AG10803 (cell line): ENCODE measurements at regions not wholly inside any gene's neighbourhood (a gene's known extent, or its start where the extent isn't known, plus 50 kb on each side); places are given as distances from the start of the nearest gene placed in this dataset.
A peak's percentile ranks its signal among the peaks of the same experiment; 100 is the strongest.

Experiments used
- DNase-seq: peaks from one replicate; pipeline ENCODE4 v3.0.0; 2010; ENCODE audit warnings: low read depth
- H3K4me3 ChIP-seq: 2 replicates; pipeline ENCODE4 v1.5.1; 2011; ENCODE audit warnings: mild to moderate bottlenecking, low read length, control low read depth
- CTCF ChIP-seq: conservative IDR thresholded peaks from 2 replicates; pipeline ENCODE4 v1.5.1; 2011; ENCODE audit warnings: mild to moderate bottlenecking, low read length, control low read depth, inconsistent platforms

GRCh38 chr14:37855871-37856270, 260.4 kb downstream of the TTC6 start:
- TF ChIP-seq CTCF = no peak
- DNase-seq = no peak
- no peak overlapping the region for H3K4me3 ChIP-seq

GRCh38 chr14:37857774-37858266, 262.4 kb downstream of the TTC6 start:
- no peak for TF ChIP-seq CTCF
- DNase-seq = no peak

GRCh38 chr14:37858733-37859132, 263.3 kb downstream of the TTC6 start:
- no peak for TF ChIP-seq CTCF
- DNase-seq = no peak
- H3K4me3 ChIP-seq = no peak overlapping the region

More at GRCh38 chr14:37857774-37858266, 262.4 kb downstream of the TTC6 start:
- no peak overlapping the region for H3K4me3 ChIP-seq

GRCh38 chr14:37859177-37859576, 263.7 kb downstream of the TTC6 start:
- no peak for TF ChIP-seq CTCF
- no peak overlapping the region for H3K4me3 ChIP-seq
- no peak for DNase-seq

- no peak for DNase-seq
- no peak overlapping the region for H3K4me3 ChIP-seq
- TF ChIP-seq CTCF = no peak
Observed at GRCh38 chr14:37862263-37862662, 266.8 kb downstream of the TTC6 start.

- no peak for DNase-seq
- TF ChIP-seq CTCF = no peak
Observed at GRCh38 chr14:37864128-37864527, 268.7 kb downstream of the TTC6 start.

GRCh38 chr14:37864861-37865718, 269.7 kb downstream of the TTC6 start:
- H3K4me3 ChIP-seq = no peak overlapping the region
- peak; percentile 89 for DNase-seq
- no peak for TF ChIP-seq CTCF

More at GRCh38 chr14:37864128-37864527, 268.7 kb downstream of the TTC6 start:
- no peak overlapping the region for H3K4me3 ChIP-seq
